ENCODE measurements at regions not wholly inside any gene's neighbourhood (a gene's known extent, or its start where the extent isn't known, plus 50 kb on each side); places are given as distances from the start of the nearest gene placed in this dataset.

DNA sequence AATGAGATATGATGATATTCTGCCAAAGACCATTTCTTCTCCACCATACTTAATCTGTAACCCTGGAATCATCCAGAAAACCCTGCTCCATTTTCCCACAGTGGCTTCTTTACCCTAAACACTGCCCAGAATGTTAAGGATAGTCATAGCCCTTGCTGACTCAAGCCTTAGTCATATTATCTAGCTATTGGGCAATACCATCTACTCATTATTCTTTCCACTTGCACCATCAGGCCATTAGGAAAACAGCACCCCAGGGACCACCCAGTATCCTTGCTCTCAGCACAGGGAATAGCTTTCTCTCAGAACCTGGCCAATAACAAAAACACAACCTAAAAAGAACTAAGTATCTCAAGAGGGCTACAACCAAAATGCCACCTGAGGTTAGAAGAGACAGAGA, 445.7 kb upstream of the SLC14A2 start:
- no peak for TF ChIP-seq TCF12 (IDR thresholded peaks at IDR 0.05; ENCODE audit: low read depth)
- TF ChIP-seq CEBPB (IDR thresholded peaks at IDR 0.05): peak; percentile 57

DNA sequence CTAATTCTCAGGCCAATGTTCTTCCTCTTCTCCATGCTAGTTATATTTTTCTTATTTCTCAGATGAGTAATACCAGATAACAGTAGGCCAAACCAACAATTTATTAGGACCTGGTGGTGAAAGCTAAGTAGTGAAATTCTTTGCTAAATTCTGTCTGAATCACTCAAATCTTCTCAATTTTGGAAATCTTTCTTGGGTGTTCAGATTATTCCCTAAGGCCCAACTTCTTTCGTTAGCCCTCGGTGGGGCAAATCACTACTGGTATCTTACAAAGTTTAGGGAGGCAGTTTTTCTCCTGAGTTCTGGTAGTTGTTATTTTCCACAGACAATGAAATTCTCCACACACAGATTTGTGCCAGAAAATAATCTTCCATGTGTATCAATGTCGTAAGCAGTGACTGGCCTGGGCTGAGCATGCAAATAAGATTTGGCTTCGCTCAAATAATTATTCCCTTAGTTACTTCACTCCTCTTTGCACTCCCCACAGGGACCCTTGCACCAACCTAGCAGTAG, 443.5 kb upstream of the SLC14A2 start:
- TF ChIP-seq RAD21 (IDR thresholded peaks at IDR 0.05; ENCODE audit: low read depth) (no peak), TCF12 (IDR thresholded peaks at IDR 0.05; ENCODE audit: low read depth) (no peak), REST (IDR thresholded peaks at IDR 0.05; ENCODE audit: low read depth) (no peak)

DNA sequence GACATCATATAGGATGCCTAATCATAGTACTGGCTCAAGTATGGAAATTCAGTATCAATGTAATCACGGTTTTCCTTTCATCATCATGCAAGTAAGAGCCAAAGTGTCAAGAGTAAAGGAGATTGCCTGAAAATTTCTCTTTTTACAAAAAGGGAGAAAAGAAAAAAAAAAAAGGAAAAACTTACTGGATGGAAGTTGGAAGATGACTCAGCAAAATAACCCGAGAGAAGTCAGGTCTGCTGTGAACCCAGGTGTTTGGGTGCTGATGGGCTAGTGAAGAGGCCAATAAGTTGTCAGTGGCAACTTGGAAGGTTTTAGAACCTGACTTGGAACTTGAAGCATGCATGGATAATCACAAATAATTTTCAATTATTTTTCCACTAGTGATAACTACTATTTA, 441.9 kb upstream of the SLC14A2 start:
- no peak for TF ChIP-seq TCF12 (IDR thresholded peaks at IDR 0.05; ENCODE audit: low read depth)
- TF ChIP-seq FOXM1 (IDR thresholded peaks at IDR 0.05; ENCODE audit: borderline replicate concordance, low read depth): no peak
- no peak for TF ChIP-seq REST (IDR thresholded peaks at IDR 0.05; ENCODE audit: low read depth)
- no peak for TF ChIP-seq CEBPB (IDR thresholded peaks at IDR 0.05)
- TF ChIP-seq EGR1 (IDR thresholded peaks at IDR 0.05): no peak
- TF ChIP-seq ZBTB7A (IDR thresholded peaks at IDR 0.05; ENCODE audit: low read depth): no peak
- TF ChIP-seq RAD21 (IDR thresholded peaks at IDR 0.05; ENCODE audit: low read depth): no peak
- no peak for TF ChIP-seq CREB1 (IDR thresholded peaks at IDR 0.05; ENCODE audit: low read depth)
- no peak for TF ChIP-seq YY1 (IDR thresholded peaks at IDR 0.05; ENCODE audit: low read depth)
- no peak for TF ChIP-seq NFIC (IDR thresholded peaks at IDR 0.05)
- TF ChIP-seq, protein P1, sequence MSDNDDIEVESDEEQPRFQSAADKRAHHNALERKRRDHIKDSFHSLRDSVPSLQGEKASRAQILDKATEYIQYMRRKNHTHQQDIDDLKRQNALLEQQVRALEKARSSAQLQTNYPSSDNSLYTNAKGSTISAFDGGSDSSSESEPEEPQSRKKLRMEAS (IDR thresholded peaks at IDR 0.05): no peak
- no peak for TF ChIP-seq TEAD4 (IDR thresholded peaks at IDR 0.05)
- no peak for TF ChIP-seq TAF1 (IDR thresholded peaks at IDR 0.05; ENCODE audit: low read depth)
- TF ChIP-seq, protein P2, sequence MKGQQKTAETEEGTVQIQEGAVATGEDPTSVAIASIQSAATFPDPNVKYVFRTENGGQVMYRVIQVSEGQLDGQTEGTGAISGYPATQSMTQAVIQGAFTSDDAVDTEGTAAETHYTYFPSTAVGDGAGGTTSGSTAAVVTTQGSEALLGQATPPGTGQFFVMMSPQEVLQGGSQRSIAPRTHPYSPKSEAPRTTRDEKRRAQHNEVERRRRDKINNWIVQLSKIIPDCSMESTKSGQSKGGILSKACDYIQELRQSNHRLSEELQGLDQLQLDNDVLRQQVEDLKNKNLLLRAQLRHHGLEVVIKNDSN (IDR thresholded peaks at IDR 0.05): no peak
- no peak for TF ChIP-seq EP300 (IDR thresholded peaks at IDR 0.05; ENCODE audit: borderline replicate concordance)

- TF ChIP-seq YY1 (IDR thresholded peaks at IDR 0.05; ENCODE audit: low read depth): no peak
- no peak for TF ChIP-seq EGR1 (IDR thresholded peaks at IDR 0.05)
- TF ChIP-seq REST (IDR thresholded peaks at IDR 0.05; ENCODE audit: low read depth): no peak
- TF ChIP-seq TCF12 (IDR thresholded peaks at IDR 0.05; ENCODE audit: low read depth): no peak
- no peak for TF ChIP-seq CREB1 (IDR thresholded peaks at IDR 0.05; ENCODE audit: low read depth)
- no peak for TF ChIP-seq NFIC (IDR thresholded peaks at IDR 0.05)
- TF ChIP-seq TAF1 (IDR thresholded peaks at IDR 0.05; ENCODE audit: low read depth): no peak
- TF ChIP-seq, protein P1 (IDR thresholded peaks at IDR 0.05): no peak
- no peak for TF ChIP-seq RAD21 (IDR thresholded peaks at IDR 0.05; ENCODE audit: low read depth)
- no peak for TF ChIP-seq CEBPB (IDR thresholded peaks at IDR 0.05)
- TF ChIP-seq FOXM1 (IDR thresholded peaks at IDR 0.05; ENCODE audit: borderline replicate concordance, low read depth): no peak
- TF ChIP-seq EP300 (IDR thresholded peaks at IDR 0.05; ENCODE audit: borderline replicate concordance): no peak
- no peak for TF ChIP-seq TEAD4 (IDR thresholded peaks at IDR 0.05)
- TF ChIP-seq, protein P2 (IDR thresholded peaks at IDR 0.05): no peak
- no peak for TF ChIP-seq ZBTB7A (IDR thresholded peaks at IDR 0.05; ENCODE audit: low read depth)
These were observed 441.3 kb upstream of the SLC14A2 start for GRCh38 chr18:45173799-45174519.
